Peyer's patch (tissue), 4 donors: ENCODE measurements at regions not wholly inside any gene's neighbourhood (a gene's known extent, or its start where the extent isn't known, plus 50 kb on each side); places are given as distances from the start of the nearest gene placed in this dataset.

Source experiments
- DNase-seq, 3 donors: peaks; one replicate each; pipeline ENCODE4 v3.0.0-alpha.2; 2017 to 2019
- H3K27ac ChIP-seq, 4 donors: fragments of 200-600 bp; sonication (generic); one replicate each; pipeline ENCODE4 v1.5.1; 2016 to 2019
- H3K27me3 ChIP-seq, 2 donors: fragments of 200-600 bp; sonication (generic); one replicate each; pipeline ENCODE4 v1.5.1; 2019
- H3K36me3 ChIP-seq, 3 donors: fragments of 200-600 bp; sonication (generic); one replicate each; pipeline ENCODE4 v1.5.1; 2016 to 2019
- H3K4me1 ChIP-seq, 4 donors: fragments of 200-600 bp; sonication (generic); one replicate each; pipeline ENCODE4 v1.5.1; 2016 to 2019
- H3K4me3 ChIP-seq, 4 donors: fragments of 200-600 bp; sonication (generic); 1 replicate in 3 of 4; 2 replicates in 1 of 4; pipeline ENCODE4 v1.5.1; 2016 to 2019; ENCODE audit warnings: mild to moderate bottlenecking in 1 of 4
- H3K9me3 ChIP-seq, 4 donors: fragments of 200-600 bp; sonication (generic); one replicate each; pipeline ENCODE4 v1.5.1; 2016 to 2019; ENCODE audit warnings: mild to moderate bottlenecking in 1 of 4
- POLR2A ChIP-seq, 2 donors: fragments of 450-650 bp; IDR thresholded peaks; one replicate each; pipeline ENCODE4 v1.5.1; 2017; ENCODE audit warnings: antibody characterized with exemption in 2 of 2, mild to moderate bottlenecking in 2 of 2, moderate library complexity in 2 of 2
- small RNA-seq, 2 donors: library from RNA; depleted of rRNA; stranded (forward); fragments of <200 nt; gene quantifications; one replicate each; pipeline ENCODE3, GENCODE V24; 2016
- TF ChIP-seq, protein P1 (sequence below), 6 experiments: fragments of 450-650 bp in 4 of 6; fragments of 200-600 bp in 2 of 6; sonication (generic) in 1 of 6; IDR thresholded peaks; one replicate each; pipeline ENCODE4 v1.5.1; 2017 to 2019; ENCODE audit warnings: antibody characterized with exemption in 6 of 6, mild to moderate bottlenecking in 3 of 6, moderate library complexity in 1 of 6

DNA sequence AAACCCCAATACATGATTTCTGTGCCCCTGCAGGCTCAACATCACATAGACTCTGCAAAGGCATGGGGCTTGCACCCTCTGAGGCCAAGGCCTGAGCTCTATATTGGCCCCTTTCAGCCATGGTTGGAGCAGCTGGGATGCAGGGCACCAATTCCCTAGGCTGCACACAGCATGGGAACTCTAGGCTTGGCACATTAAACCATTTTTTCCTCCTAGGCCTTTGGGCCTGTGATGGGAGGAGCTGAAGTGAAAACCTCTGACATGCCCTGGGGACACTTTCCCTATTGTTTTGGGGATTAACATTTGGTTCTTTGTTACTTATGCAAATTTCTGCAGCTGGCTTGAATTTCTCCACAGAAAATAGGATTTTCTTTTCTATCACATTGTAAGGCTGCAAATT is 1629.5 kb downstream of the OTOL1 start:
- Histone ChIP-seq H3K36me3 (no peaks in the 10 kb centered on the region), H3K27ac (no peak overlapping the region), H3K27me3 (no peaks in the 10 kb centered on the region), H3K4me1 (no peaks in the 10 kb centered on the region), H3K4me3 (no peak overlapping the region), H3K9me3 (no peaks in the 10 kb centered on the region)
- no peak for DNase-seq
- TF ChIP-seq POLR2A (IDR thresholded peaks at IDR 0.05), result no peak
- TF ChIP-seq, protein P1, sequence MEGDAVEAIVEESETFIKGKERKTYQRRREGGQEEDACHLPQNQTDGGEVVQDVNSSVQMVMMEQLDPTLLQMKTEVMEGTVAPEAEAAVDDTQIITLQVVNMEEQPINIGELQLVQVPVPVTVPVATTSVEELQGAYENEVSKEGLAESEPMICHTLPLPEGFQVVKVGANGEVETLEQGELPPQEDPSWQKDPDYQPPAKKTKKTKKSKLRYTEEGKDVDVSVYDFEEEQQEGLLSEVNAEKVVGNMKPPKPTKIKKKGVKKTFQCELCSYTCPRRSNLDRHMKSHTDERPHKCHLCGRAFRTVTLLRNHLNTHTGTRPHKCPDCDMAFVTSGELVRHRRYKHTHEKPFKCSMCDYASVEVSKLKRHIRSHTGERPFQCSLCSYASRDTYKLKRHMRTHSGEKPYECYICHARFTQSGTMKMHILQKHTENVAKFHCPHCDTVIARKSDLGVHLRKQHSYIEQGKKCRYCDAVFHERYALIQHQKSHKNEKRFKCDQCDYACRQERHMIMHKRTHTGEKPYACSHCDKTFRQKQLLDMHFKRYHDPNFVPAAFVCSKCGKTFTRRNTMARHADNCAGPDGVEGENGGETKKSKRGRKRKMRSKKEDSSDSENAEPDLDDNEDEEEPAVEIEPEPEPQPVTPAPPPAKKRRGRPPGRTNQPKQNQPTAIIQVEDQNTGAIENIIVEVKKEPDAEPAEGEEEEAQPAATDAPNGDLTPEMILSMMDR (IDR thresholded peaks at IDR 0.05), result no peak

Small RNA genes lying in the stretch of these regions (small RNA-seq; reads per million reads assigned to genes)
- 0 reads per million in 2 donors for gene MIR1263
- gene RNU7-82P, result 0 reads per million in 2 donors
